ENCODE measurements at regions not wholly inside any gene's neighbourhood (a gene's known extent, or its start where the extent isn't known, plus 50 kb on each side); places are given as distances from the start of the nearest gene placed in this dataset.
"Not testable (repeated sequence)": the region's sequence is repeated elsewhere in the genome, so short reads cannot be mapped to it uniquely, and the experiment has no call there.

DNA sequence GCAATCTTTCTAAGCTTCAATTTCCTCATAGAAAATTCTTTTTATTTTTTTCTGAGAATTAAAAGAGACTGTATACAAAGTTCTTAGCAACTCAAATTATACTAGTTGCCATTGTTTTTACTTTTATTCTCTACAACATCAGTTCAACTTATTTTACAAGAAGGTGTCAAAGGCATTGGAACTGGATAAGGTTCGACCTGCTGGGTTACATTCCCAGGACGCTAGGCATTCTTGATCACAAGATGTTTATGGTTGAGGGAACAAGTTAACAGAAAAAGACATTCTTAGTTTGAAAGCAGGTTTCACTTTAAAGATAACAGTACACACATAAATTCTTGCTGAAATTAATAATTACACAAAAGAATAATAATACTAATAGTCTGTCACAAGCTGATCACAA, 163.5 kb upstream of the SNX2 start:
- TF ChIP-seq CTCF (conservative IDR thresholded peaks at IDR 0.05; ENCODE audit: low read length) = no peak
- no peak overlapping the region for H3K4me3 ChIP-seq (ENCODE audit: low read length)
- no peak for DNase-seq (ENCODE audit: low read depth)

DNA sequence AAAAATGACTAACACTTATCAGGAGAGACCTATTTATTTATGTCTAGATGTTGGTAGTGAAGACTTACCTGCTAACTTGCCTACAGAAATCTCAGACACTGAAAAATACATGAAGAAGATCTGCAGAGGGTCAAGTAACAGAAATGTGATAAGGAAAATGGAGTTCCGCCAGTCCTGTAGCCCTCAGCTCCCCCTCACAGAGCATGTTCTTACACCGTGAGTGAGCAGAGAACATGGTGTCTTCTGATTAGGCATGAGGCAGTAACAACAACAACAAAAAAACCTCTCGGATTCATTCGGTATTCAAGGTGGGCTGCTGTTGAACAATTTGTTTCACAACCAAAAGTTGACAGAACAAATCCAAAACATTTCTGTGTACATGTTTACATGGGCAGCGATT, 162.0 kb upstream of the SNX2 start:
- no peak for TF ChIP-seq CTCF (conservative IDR thresholded peaks at IDR 0.05; ENCODE audit: low read length)
- DNase-seq (ENCODE audit: low read depth) = no peak
- no peak overlapping the region for H3K4me3 ChIP-seq (ENCODE audit: low read length)

- no peak for TF ChIP-seq CTCF (conservative IDR thresholded peaks at IDR 0.05; ENCODE audit: low read length)
- H3K4me3 ChIP-seq (ENCODE audit: low read length) = no peak overlapping the region
- no peak for DNase-seq (ENCODE audit: low read depth)
These were observed 159.7 kb upstream of the SNX2 start for GRCh38 chr5:122615146-122615545.

GRCh38 chr5:122615832-122616231, 159.0 kb upstream of the SNX2 start:
- H3K4me3 ChIP-seq (ENCODE audit: low read length) = no peak overlapping the region
- TF ChIP-seq CTCF (conservative IDR thresholded peaks at IDR 0.05; ENCODE audit: low read length) = no peak
- DNase-seq (ENCODE audit: low read depth) = no peak

GRCh38 chr5:122618046-122618445, 156.8 kb upstream of the SNX2 start:
- not testable (repeated sequence) for DNase-seq (ENCODE audit: low read depth); H3K4me3 ChIP-seq (ENCODE audit: low read length)

- not testable (repeated sequence) for DNase-seq (ENCODE audit: low read depth); H3K4me3 ChIP-seq (ENCODE audit: low read length)
These were observed 154.1 kb upstream of the SNX2 start for GRCh38 chr5:122620768-122621167.

DNA sequence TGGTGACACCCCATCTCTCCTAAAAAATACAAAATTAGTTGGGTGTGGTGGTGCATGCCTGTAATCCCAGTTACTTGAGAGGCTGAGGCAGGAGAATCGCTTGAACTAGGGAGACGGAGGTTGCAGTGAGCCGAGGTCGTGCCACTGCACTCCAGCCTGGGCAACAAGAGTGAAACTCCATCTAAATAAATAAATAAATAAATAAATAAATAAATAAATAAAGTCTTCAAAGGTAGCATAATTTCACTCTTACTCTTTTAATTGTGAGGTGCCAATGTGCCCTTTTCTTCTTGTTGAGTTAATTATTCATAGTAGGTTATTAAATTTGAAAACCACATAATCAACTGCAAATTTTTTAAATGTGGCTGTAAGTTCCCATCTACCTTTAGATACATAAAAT, 146.2 kb upstream of the SNX2 start:
- H3K4me3 ChIP-seq (ENCODE audit: low read length); DNase-seq (ENCODE audit: low read depth): not testable (repeated sequence)

DNA sequence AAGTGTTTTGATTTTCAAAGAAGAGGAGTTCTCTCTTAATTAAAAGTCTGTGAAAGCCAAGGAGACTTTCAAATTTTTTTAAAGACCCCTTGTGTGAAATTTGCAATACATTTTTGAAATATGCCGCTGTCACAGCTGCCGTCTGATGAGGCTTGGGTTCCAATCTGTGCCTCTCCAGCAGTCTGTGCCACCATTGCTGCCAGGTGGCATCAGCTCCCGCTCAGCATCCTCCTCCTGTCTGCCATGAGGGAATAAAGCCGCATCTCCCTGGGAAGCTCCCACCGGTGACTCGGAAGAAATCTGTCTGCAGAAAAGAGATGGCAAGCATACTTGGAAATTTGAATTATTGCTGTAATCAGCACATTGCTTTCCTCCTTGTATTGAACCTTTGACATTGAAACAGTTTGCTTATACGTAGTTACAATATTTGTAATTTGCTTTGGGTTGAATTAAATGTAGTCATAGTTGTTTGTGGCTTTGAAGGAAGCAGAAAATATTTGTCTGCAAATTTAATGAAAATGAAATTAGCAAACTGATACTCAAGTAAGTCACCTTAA, 145.7 kb upstream of the SNX2 start:
- TF ChIP-seq CTCF (conservative IDR thresholded peaks at IDR 0.05; ENCODE audit: low read length) = no peak
- H3K4me3 ChIP-seq (ENCODE audit: low read length) = no peak overlapping the region
- no peak for DNase-seq (ENCODE audit: low read depth)

GRCh38 chr5:122638581-122638980, 136.3 kb upstream of the SNX2 start:
- no peak for TF ChIP-seq CTCF (conservative IDR thresholded peaks at IDR 0.05; ENCODE audit: low read length)
- no peak overlapping the region for H3K4me3 ChIP-seq (ENCODE audit: low read length)
- DNase-seq (ENCODE audit: low read depth) = no peak

All from AG10803 (cell line).